DMS53 treated with DMSO at 0.1 percent for 48 hours (cell line): ENCODE measurements at regions not wholly inside any gene's neighbourhood (a gene's known extent, or its start where the extent isn't known, plus 50 kb on each side); places are given as distances from the start of the nearest gene placed in this dataset.
A peak's percentile ranks its signal among the peaks of the same experiment; 100 is the strongest.
"Not testable (repeated sequence)": the region's sequence is repeated elsewhere in the genome, so short reads cannot be mapped to it uniquely, and the experiment has no call there.

Source experiments
- DNase-seq: peaks from one replicate; lab custom pipeline; 2025; ENCODE audit not compliant: unreplicated experiment; lab: John Stamatoyannopoulos, UW

DNA sequence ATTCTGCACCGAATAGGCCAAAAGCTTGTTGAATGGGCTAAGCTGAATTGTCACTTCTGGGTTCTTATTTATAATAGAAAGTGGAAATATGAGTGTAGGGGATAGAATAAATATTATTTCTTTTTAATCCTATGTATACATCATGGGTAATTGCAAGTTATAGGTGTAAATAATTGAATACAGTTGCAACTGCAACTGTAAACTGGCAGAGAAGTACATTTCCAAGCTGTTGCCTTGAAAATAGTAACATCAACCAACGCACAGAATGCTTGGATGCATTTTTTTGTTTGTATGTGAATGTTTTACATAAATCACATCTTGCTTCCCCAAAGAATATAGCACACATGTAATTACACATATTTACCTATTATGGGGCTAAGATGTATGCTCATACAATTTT, 234.1 kb downstream of the NNT start:
- DNase-seq, result no peak

DNA sequence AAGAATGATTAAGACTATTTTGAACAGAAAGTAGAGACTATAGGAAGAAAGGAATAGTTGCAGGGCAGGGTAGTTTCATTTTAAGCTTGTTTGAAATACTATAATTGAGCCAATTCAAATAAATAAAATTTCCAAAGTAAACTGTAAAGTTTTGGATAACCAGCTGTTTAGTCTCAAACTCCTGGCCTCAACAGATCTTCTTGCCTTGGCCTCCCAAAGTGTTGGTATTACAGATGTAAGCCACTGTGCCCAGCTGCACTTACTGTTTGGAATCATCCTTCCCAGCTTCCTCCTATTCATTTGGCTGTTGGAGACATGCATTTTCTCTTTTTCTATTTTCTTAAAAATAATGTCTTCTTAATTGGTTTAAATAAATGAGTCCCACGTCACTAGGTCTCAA, 231.0 kb downstream of the NNT start:
- no peak for DNase-seq

DNA sequence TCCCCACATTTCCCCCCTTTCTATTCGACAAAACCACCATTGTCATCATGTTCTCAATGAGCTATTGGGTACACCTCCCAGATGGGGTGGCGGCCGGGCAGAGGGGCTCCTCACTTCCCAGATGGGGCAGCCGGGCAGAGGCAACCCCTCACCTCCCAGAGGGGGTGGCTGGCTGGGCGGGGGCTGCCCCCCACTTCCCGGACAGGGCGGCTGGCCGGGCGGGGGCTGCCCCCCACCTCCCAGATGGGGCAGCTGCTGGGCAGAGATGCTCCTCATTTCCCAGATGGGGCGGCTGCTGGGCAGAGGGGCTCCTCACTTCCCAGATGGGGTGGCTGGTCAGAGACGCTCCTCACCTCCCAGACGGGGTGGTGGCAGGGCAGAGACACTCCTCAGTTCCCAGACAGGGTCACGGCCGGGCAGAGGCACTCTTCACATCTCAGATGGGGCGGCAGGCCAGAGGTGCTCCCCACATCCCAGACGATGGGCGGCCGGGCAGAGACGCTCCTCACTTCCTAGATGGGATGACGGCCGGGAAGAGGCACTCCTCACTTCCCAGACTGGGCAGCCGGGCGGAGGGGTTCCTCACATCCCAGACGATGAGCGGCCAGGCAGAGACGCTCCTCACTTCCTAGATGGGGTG, 221.5 kb downstream of the NNT start:
- DNase-seq, result not testable (repeated sequence)

GRCh38 chr5:43818394-43818793, 215.4 kb downstream of the NNT start:
- DNase-seq, result not testable (repeated sequence)

DNA sequence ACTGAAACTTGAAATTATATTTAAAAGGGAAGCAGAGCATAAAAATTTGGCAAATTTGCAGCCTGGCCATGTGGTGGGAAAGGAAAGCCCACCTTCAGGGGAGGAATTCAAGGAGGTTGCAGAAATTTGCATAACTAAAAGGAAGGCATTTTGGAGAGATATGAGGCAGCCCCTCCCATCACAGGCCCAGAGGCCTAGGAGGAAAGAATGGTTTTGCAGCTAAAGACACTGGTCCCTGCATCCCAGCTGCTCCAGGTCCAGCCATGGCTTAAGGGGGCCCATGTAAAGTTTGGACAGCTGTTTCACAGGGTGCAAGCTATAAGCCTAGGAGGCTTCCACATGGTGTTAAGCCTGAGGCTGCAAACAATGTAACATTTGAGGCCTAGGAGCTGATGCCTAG, 212.5 kb downstream of the NNT start:
- no peak for DNase-seq

GRCh38 chr5:43804723-43805122, 201.7 kb downstream of the NNT start:
- DNase-seq, result no peak

DNA sequence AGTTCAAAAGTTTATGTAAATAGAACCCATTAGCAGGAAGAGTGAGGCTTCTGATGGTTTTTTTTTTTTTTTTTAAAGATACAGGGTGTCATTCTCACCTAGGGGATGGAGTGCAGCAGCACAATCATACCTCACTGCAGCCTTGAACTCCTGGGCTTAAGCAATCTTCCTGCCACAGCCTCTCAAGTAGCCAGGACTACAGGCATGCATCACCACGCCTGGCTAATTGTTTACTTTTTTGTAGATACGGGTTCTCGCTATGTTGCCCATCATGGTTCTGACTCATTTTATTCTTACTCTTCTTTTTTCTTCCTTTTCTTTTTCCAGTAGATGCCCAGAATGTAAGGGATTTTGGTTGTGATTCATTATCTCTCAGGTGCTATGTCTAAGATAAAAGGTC, 201.1 kb downstream of the NNT start:
- no peak for DNase-seq

DNA sequence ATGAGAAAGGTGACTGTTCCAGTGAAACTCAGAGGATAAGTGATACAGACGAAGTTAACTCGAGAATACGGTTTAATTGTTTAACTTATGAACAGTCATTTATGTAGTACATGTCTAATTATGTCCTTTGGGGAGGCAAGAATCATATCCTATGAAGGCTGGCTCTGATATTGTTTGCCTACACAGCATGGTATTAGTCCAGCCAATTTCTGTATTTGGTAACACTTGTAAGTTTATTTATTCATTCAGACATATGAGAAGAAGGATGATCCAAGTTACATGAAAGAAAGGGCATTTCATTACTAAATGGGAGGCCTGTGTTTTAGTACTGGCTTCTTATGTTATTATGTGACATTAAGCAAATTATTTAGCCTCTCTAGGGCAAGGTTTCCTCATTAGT, 199.7 kb downstream of the NNT start:
- DNase-seq, result no peak

DNA sequence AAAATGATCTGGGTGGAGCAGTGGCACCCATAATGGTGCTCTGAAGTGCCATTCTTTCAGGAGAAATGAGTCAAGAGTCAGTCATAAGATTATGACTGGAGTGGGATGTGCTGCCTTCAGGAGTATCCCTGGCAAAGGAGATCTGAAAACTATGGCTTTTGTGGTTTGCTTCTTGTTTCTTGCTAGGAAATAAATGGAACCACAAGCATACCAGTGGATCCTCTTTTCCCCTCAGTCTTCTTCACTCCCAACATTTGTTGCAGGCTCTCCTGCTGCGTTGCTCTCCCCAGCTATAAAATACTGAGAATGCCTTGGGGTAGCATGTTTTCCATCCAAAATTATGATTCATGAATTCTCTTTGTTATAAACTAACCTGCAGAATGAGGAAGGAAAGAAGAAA, 199.1 kb downstream of the NNT start:
- DNase-seq, result no peak

DNA sequence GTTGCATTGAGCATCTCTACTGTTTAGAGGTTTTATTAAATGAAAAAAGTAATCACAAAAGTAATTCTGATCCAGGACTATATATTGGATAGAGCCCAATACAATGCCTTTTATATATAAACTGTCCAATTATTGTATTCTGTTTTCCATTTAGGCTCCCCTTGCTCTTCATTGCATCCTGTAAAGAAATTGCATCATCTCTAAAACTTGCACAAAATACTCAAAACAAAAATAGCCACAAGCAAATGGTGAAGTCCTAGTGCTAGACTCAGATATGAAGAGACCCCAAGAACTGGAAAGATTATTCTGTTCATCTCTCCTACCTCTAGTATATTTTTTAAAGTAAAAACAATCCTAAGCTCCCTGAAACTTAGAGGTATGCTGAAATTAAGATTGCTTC, 195.8 kb downstream of the NNT start:
- DNase-seq, result no peak

DNA sequence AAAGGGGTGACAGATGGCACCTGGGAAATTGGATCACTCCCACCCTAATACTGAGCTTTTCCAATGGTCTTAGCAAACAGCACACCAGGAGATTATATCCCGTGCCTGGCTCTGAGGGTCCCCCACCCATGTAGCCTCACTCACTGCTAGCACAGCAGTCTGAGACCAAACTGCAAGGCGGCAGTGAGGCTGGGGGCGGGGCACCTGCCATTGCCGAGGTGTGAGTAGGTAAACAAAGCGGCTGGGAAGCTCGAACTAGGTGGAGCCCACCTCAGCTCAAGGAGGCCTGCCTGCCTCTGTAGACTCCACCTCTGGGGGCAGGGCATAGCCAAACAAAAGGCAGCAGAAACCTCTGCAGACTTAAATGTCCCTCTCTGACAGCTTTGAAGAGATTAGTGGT, 188.9 kb downstream of the NNT start:
- DNase-seq, result not testable (repeated sequence)

GRCh38 chr5:43785198-43785597, 182.2 kb downstream of the NNT start:
- no peak for DNase-seq

DNA sequence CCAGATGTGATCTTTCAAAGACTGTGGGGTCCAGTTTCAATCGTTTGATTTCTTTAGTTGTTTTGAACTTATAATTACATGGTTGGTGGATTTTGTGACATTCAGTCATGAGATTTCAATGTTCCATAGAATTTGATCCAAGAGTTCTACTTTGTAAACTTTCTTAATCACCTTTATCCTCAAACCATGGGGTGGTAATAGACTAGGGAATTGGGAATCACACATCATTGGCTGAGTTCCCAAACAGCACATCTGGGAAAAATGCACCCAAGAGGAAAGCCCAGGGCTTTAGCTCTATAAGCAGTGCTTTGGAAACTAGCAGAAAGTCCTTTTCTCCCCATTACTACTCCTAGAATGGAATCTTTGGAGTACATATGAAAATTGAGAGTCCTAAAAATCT, 177.6 kb downstream of the NNT start:
- DNase-seq, result no peak

DNA sequence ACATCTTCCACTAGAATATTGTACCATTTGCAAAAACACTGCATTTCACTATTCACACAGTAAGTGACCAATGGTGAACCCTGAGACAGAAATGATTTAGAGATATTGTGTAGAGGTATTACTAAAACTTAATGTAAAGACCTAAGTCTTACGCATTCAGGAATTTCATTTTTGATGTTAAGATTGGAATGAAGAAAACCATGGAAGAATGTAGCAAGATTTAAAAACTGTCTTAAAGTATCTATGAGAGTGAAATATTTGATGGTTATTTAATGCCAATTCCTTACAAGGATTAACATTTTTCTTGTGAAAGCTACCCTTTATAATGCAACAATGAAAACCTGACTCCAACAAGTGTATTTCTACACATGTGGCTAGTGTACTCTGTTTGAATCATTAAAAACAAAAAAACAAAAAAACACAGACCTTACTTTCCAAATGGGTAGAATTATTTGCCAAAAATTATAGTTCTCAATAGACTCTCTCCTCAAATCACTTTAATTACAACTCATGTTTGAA, 172.0 kb downstream of the NNT start:
- DNase-seq, result no peak

GRCh38 chr5:43773478-43773844, 170.5 kb downstream of the NNT start:
- no peak for DNase-seq

GRCh38 chr5:43772764-43773477, 169.9 kb downstream of the NNT start:
- peak; percentile 59 for DNase-seq

GRCh38 chr5:43772458-43772763, 169.4 kb downstream of the NNT start:
- no peak for DNase-seq

- DNase-seq, result no peak
Observed at GRCh38 chr5:43771611-43772031, 168.6 kb downstream of the NNT start.

DNA sequence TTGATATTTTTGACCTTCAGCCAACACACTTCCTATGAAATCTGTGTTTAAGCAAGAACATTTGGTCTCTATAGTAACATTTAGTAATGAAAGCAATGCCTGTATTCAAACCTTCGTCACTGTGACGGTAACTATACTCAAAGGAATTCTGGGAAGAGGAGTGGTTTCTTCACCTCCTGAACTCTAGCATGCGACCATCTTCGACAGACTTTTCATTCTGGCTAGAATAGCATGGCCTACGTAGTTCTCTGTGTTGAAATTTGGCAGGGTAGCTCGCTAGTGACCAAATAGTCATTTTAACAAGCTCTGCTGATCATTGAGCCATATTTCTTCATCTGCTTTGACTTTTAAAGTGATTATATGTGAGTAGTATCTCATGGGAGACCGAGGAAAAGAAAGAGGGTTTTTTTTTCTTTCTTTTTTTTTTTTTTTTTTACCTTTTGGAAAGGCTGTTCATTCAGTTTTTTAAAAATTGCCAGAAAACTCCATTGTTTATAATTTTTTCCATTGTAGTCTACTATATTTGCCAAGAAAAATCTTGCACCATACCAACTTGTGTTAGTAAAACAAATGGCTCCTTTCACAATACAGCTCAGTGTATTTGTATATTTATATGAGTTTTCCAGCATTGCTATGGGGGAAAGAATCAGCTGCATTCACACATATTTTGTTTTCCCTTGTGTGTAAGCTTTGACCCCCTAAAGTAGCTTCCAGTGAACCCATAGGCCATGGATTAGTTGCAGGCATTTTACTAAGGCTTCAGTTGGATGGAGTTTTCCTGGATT, 166.8 kb downstream of the NNT start:
- no peak for DNase-seq
